CD14-positive monocyte (primary cell): ENCODE measurements at regions not wholly inside any gene's neighbourhood (a gene's known extent, or its start where the extent isn't known, plus 50 kb on each side); places are given as distances from the start of the nearest gene placed in this dataset.

Experiments
- DNase-seq, 3 donors: peaks; one replicate each; pipeline ENCODE4 v3.0.0-alpha.2; 2011 to 2022
- H2AFZ ChIP-seq: 2 replicates; pipeline ENCODE4 v1.6.0; 2012; ENCODE audit warnings: mild to moderate bottlenecking, low read depth, low read length, inconsistent platforms; ENCODE audit not compliant: insufficient read depth, poor library complexity, severe bottlenecking
- H3K27ac ChIP-seq, 2 donors: 1 replicate in 1 of 2; 2 replicates in 1 of 2; pipeline ENCODE4 v1.5.1; 2012 to 2013; ENCODE audit warnings: low read length in 2 of 2, control low read depth in 1 of 2, inconsistent platforms in 1 of 2, low read depth in 1 of 2, mild to moderate bottlenecking in 1 of 2
- H3K27me3 ChIP-seq, 2 donors: one replicate each; pipeline versions ENCODE4 v1.6.0 to v1.6.1; 2011 to 2013; ENCODE audit warnings: low read length in 2 of 2; ENCODE audit not compliant: control insufficient read depth in 2 of 2, insufficient read depth in 2 of 2
- H3K36me3 ChIP-seq, 2 donors: replicated peaks in 1 of 2; 1 replicate in 1 of 2; 2 replicates in 1 of 2; pipeline versions ENCODE4 v1.5.1 to v1.6.1; 2012 to 2013; ENCODE audit warnings: low read length in 2 of 2, control low read depth in 1 of 2, inconsistent platforms in 1 of 2, mild to moderate bottlenecking in 1 of 2; ENCODE audit not compliant: insufficient read depth in 2 of 2, control insufficient read depth in 1 of 2
- H3K4me1 ChIP-seq, 2 donors: 1 replicate in 1 of 2; 2 replicates in 1 of 2; pipeline versions ENCODE4 v1.5.1 to v1.6.1; 2012 to 2013; ENCODE audit warnings: low read length in 2 of 2, control low read depth in 1 of 2, inconsistent platforms in 1 of 2, mild to moderate bottlenecking in 1 of 2, moderate library complexity in 1 of 2; ENCODE audit not compliant: insufficient read depth in 2 of 2, control insufficient read depth in 1 of 2
- H3K4me2 ChIP-seq: replicated peaks from 2 replicates; pipeline ENCODE3; 2012; ENCODE audit warnings: low read length, moderate library complexity, mild to moderate bottlenecking; ENCODE audit not compliant: poor library complexity, severe bottlenecking; ENCODE audit errors: extremely low read depth
- H3K4me3 ChIP-seq, 3 experiments: fragments of 200-600 bp in 1 of 3; sonication (generic) in 1 of 3; replicated peaks in 1 of 3; 1 replicate in 2 of 3; 2 replicates in 1 of 3; pipeline ENCODE4 v1.5.1; 2011 to 2013; ENCODE audit warnings: low read length in 3 of 3, mild to moderate bottlenecking in 3 of 3, control low read depth in 2 of 3, low read depth in 2 of 3, inconsistent platforms in 1 of 3, moderate library complexity in 1 of 3
- H3K79me2 ChIP-seq: 2 replicates; pipeline ENCODE4 v1.6.0; 2012; ENCODE audit warnings: mild to moderate bottlenecking, control low read depth, inconsistent platforms, low read length, moderate library complexity; ENCODE audit not compliant: insufficient read depth
- H3K9ac ChIP-seq: 2 replicates; pipeline ENCODE4 v1.6.0; 2017; ENCODE audit warnings: low read length, mild to moderate bottlenecking; ENCODE audit not compliant: insufficient read depth, poor library complexity, severe bottlenecking
- H3K9me3 ChIP-seq, 2 donors: replicated peaks in 1 of 2; 1 replicate in 1 of 2; 2 replicates in 1 of 2; pipeline versions ENCODE4 v1.5.1 to v1.6.1; 2012 to 2013; ENCODE audit warnings: low read length in 2 of 2, control low read depth in 1 of 2; ENCODE audit not compliant: control insufficient read depth in 1 of 2, insufficient read depth in 1 of 2
- H4K20me1 ChIP-seq: 2 replicates; pipeline ENCODE4 v1.6.0; 2012; ENCODE audit warnings: mild to moderate bottlenecking, low read length, control low read depth, moderate library complexity; ENCODE audit not compliant: insufficient read depth
- H3K27ac Mint-ChIP-seq, 7 donors: one replicate each; pipeline ENCODE4 v1.8.0; 2020; ENCODE audit warnings: mild to moderate bottlenecking in 7 of 7, mixed read lengths in 7 of 7, moderate library complexity in 6 of 7, inconsistent platforms in 2 of 7
- H3K27me3 Mint-ChIP-seq, 3 donors: one replicate each; pipeline ENCODE4 v1.8.0; 2021 to 2022; ENCODE audit warnings: low read depth in 3 of 3, mild to moderate bottlenecking in 3 of 3, mixed read lengths in 3 of 3, moderate library complexity in 3 of 3, inconsistent platforms in 1 of 3
- H3K36me3 Mint-ChIP-seq, 2 donors: one replicate each; pipeline ENCODE4 v1.8.0; 2020; ENCODE audit warnings: mixed read lengths in 2 of 2, inconsistent platforms in 1 of 2, mild to moderate bottlenecking in 1 of 2
- H3K4me1 Mint-ChIP-seq: one replicate; pipeline ENCODE4 v1.8.0; 2020; ENCODE audit warnings: mild to moderate bottlenecking, mixed read lengths
- H3K4me3 Mint-ChIP-seq, 2 donors: one replicate each; pipeline ENCODE4 v1.8.0; 2020; ENCODE audit warnings: mild to moderate bottlenecking in 2 of 2, mixed read lengths in 2 of 2, moderate library complexity in 1 of 2
- H3K9me3 Mint-ChIP-seq, 7 donors: one replicate each; pipeline ENCODE4 v1.8.0; 2020 to 2022; ENCODE audit warnings: mixed read lengths in 7 of 7, mild to moderate bottlenecking in 6 of 7, moderate library complexity in 6 of 7, inconsistent platforms in 2 of 7
- CTCF ChIP-seq: fragments of 200-600 bp; IDR thresholded peaks from one replicate; pipeline ENCODE4 v1.8.0; 2022; ENCODE audit warnings: antibody characterized with exemption, mild to moderate bottlenecking
- WGBS: methylation state at CpG from one replicate; pipeline ENCODE4 v1.1.5; 2013; ENCODE audit warnings: missing lambda C conversion rate; ENCODE audit not compliant: insufficient coverage; 5-methylcytosine and 5-hydroxymethylcytosine counted together
- intact Hi-C, 2 donors: fragments of 100-400 bp; cut with micrococcal nuclease; formaldehyde crosslinking; loops; one replicate each; pipeline versions ENCODE4 v1.15.0 to v1.15.1; 2023

GRCh38 chr14:31926652-31927347 is 150.3 kb upstream of the ARHGAP5 start:
- Mint-ChIP-seq H3K36me3 (no peaks in the 10 kb centered on the region), H3K27ac (no peak overlapping the region), H3K9me3 (no peaks in the 10 kb centered on the region), H3K4me1 (no peaks in the 10 kb centered on the region), H3K4me3 (no peak overlapping the region), H3K27me3 (peaks cover 2 to 4% (median 2%) of the 10 kb centered on the region in 3 donors)
- no peaks in the 10 kb centered on the region for H3K79me2 ChIP-seq
- no peak overlapping the region for H3K27ac ChIP-seq
- intact Hi-C loops: loop anchor here (5.0 kb wide), 1 partner anchor 326 kb away; no protein-coding TSS in a partner anchor
- DNase-seq: no peak
- H3K4me3 ChIP-seq: no peak overlapping the region
- H3K4me2 ChIP-seq: no peak overlapping the region
- no peak overlapping the region for H3K9ac ChIP-seq
- H4K20me1 ChIP-seq: no peaks in the 10 kb centered on the region
- H3K4me1 ChIP-seq: no peaks in the 10 kb centered on the region
- H3K9me3 ChIP-seq: no peaks in the 10 kb centered on the region
- TF ChIP-seq CTCF: no peak
- no peaks in the 10 kb centered on the region for H3K36me3 ChIP-seq
- no peaks in the 10 kb centered on the region for H3K27me3 ChIP-seq
- WGBS: no CpG with 5 or more reads among the region's 6 CpGs
- no peak overlapping the region for H2AFZ ChIP-seq

GRCh38 chr14:31927348-31927832 is 149.7 kb upstream of the ARHGAP5 start:
- no peaks in the 10 kb centered on the region for H3K27me3 ChIP-seq
- WGBS: 88% methylated on average over 4 of the region's 6 CpGs
- H3K4me1 ChIP-seq: no peaks in the 10 kb centered on the region
- H3K4me3 Mint-ChIP-seq: no peak overlapping the region
- no peaks in the 10 kb centered on the region for H4K20me1 ChIP-seq
- no peak overlapping the region for H3K4me2 ChIP-seq
- no peaks in the 10 kb centered on the region for H3K36me3 ChIP-seq
- H3K27ac ChIP-seq: no peak overlapping the region
- no peak overlapping the region for H2AFZ ChIP-seq
- no peak for DNase-seq
- peaks cover 2 to 3% (median 2%) of the 10 kb centered on the region in 3 donors for H3K27me3 Mint-ChIP-seq
- no peaks in the 10 kb centered on the region for H3K9me3 ChIP-seq
- no peaks in the 10 kb centered on the region for H3K36me3 Mint-ChIP-seq
- H3K4me3 ChIP-seq: no peak overlapping the region
- intact Hi-C loops: loop anchor here (5.0 kb wide), 1 partner anchor 325 kb away; no protein-coding TSS in a partner anchor
- H3K4me1 Mint-ChIP-seq: no peaks in the 10 kb centered on the region
- no peak for TF ChIP-seq CTCF
- no peak overlapping the region for H3K27ac Mint-ChIP-seq
- no peak overlapping the region for H3K9ac ChIP-seq
- no peaks in the 10 kb centered on the region for H3K79me2 ChIP-seq
- no peaks in the 10 kb centered on the region for H3K9me3 Mint-ChIP-seq
